Retinal pigment epithelial cell (primary cell): ENCODE measurements at regions not wholly inside any gene's neighbourhood (a gene's known extent, or its start where the extent isn't known, plus 50 kb on each side); places are given as distances from the start of the nearest gene placed in this dataset.

Source experiments
- DNase-seq: peaks from one replicate; pipeline ENCODE4 v3.0.0-alpha.2; 2010; ENCODE audit warnings: low read depth
- H3K4me3 ChIP-seq: 2 replicates; pipeline ENCODE4 v1.5.1; 2011; ENCODE audit warnings: mild to moderate bottlenecking, low read length, control low read depth, moderate library complexity
- TF ChIP-seq, protein P1 (sequence below): conservative IDR thresholded peaks from 2 replicates; pipeline ENCODE4 v1.5.1; 2011; ENCODE audit warnings: low read depth, low read length, control low read depth, inconsistent platforms

DNA sequence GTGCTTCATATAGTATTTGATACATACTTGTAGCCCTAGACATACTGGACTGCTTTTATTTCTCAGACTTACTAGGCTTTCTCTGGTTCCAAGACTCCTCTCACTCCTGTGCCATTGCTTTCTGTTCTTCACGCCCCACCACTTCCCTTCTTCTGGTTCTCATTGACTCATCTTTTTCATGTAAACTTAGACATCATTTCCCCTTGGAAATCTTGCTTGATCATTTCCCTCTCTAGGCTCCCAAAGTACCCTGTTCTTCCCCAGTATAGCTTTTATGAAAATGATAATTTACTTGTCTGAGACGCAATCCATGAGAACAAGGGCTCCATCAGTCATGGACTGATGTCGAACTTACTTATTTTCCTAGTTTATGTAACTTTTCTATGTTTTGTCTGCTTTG lies 83.5 kb downstream of the TLR4 start:
- TF ChIP-seq, protein P1, sequence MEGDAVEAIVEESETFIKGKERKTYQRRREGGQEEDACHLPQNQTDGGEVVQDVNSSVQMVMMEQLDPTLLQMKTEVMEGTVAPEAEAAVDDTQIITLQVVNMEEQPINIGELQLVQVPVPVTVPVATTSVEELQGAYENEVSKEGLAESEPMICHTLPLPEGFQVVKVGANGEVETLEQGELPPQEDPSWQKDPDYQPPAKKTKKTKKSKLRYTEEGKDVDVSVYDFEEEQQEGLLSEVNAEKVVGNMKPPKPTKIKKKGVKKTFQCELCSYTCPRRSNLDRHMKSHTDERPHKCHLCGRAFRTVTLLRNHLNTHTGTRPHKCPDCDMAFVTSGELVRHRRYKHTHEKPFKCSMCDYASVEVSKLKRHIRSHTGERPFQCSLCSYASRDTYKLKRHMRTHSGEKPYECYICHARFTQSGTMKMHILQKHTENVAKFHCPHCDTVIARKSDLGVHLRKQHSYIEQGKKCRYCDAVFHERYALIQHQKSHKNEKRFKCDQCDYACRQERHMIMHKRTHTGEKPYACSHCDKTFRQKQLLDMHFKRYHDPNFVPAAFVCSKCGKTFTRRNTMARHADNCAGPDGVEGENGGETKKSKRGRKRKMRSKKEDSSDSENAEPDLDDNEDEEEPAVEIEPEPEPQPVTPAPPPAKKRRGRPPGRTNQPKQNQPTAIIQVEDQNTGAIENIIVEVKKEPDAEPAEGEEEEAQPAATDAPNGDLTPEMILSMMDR = no peak
- no peak for DNase-seq
- H3K4me3 ChIP-seq = no peak overlapping the region

DNA sequence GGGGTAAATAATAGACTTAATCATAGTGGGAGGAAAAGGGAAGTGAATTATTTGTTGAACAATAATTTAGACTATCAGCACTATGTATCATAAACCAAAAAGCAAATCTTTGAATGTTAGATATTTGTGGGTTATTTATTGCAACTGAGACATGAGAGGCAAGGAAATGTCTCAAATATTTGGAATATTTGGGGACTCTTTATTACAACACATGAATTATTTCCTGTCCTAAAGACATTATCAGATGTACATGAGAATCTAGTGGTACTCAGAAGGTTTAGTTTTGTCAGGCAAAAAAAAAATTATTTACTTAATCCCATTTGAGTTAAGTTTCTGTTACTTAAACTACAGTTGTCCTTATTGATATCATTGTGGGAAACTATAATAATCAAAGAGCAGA lies 91.1 kb downstream of the TLR4 start:
- TF ChIP-seq, protein P1 = no peak
- H3K4me3 ChIP-seq = no peak overlapping the region
- DNase-seq = no peak

DNA sequence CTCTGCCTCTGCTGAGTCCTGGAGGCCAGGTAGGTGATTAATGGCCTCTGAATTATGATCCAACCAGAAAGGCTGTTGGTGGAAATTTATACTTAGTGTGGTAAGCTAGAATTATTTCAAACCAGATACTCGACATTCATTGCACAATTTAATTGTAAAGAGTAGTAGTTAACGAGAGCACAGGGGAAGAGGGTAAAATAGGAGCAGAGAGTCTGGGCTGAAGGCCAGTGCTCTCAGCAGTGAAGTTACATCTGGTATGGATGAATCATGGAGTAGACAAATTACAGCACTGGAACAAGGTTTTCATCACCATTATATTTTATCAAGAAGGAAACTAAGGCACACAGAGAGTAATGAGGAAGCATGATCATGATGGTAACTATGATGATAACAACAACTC lies 92.5 kb downstream of the TLR4 start:
- DNase-seq = no peak
- no peak overlapping the region for H3K4me3 ChIP-seq
- TF ChIP-seq, protein P1 = no peak

DNA sequence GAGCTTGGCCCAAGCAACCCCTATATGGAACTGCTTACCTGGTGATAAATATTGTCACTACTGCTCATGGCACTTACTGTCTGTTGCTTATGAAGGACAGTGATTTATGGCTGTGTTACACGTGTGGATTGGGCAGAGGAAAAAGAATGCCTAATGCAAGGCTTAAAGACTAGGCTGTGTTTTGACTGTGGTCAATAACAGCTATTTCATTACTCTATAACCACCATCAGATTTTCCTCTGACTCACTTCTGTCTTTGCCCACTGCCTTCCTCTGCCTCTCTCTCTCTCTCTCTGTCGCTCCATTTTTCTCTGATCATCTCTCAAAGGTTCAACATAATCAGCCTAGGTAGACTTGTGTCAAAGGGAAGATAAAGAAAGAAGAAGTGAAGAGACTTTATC lies 96.2 kb downstream of the TLR4 start:
- H3K4me3 ChIP-seq = no peak overlapping the region
- no peak for DNase-seq
- TF ChIP-seq, protein P1 = no peak

DNA sequence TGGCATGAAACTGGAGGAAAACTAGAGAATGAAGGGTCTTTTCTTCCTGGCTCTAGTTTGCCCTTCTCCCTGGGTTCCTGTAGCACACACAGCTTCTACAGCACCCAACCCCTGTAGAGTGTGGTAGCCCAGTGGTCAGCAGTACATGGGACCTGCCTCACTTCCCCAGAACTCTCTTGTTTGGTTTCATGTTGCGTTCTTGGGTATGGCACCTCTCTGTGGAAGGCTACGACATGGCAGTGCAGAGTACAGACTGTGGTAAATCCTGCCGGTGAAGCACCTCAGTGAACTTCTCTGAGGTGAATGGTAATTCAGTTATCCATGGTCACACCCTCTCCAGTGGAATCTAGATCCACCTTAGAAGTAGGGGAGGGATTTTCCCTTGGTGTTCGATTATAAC lies 105.5 kb downstream of the TLR4 start:
- TF ChIP-seq, protein P1 = no peak
- no peak for DNase-seq
- H3K4me3 ChIP-seq = no peak overlapping the region

DNA sequence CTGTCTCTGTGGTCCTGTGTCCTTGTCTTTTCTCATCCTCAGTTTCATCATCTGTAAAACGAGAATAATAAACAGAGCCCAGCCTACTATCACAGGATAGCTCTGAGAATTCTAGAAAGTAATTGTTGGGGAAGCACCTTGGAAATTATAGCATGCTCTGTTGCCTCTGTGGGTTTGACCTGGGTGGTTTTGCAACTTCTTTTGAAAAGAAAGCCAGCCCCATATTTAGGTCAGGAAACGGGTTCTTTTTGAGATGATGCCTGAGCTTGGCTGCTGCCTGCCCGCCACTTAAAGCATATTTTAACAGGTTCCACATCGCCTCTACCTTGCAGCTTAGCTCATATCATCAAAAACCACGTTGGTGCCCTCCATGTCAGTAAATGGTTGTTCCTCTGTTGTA lies 111.1 kb downstream of the TLR4 start:
- DNase-seq = no peak
- H3K4me3 ChIP-seq = no peak overlapping the region
- TF ChIP-seq, protein P1 = no peak

DNA sequence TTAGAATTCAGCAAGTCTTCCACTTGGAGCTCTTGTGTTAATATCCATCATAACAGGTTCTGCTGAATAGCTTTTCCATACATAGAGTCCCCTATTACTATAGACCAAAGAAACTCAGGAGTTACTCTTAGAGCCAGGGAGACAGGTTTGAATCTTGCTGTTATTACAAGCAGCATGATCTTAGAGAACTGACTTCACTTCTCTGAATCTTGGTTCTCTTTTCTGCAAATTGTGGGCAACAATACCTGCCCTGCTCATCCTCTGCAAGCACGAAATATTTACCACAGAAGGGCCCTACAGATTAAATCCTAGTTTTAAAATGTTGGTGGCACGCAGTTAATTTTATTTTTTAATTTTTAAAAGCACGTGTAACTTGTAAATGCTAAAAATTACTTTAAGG lies 111.7 kb downstream of the TLR4 start:
- TF ChIP-seq, protein P1 = no peak
- no peak overlapping the region for H3K4me3 ChIP-seq
- no peak for DNase-seq
